ENCODE measurements at regions not wholly inside any gene's neighbourhood (a gene's known extent, or its start where the extent isn't known, plus 50 kb on each side); places are given as distances from the start of the nearest gene placed in this dataset.

- no peak for TF ChIP-seq CTCF (IDR thresholded peaks at IDR 0.05)
Observed at GRCh38 chr3:194938845-194939531, 253.3 kb downstream of the FAM43A start.

GRCh38 chr3:194939532-194939909 lies 253.8 kb downstream of the FAM43A start:
- TF ChIP-seq CTCF (IDR thresholded peaks at IDR 0.05), result no peak

- TF ChIP-seq CTCF (IDR thresholded peaks at IDR 0.05), result no peak
Observed at GRCh38 chr3:194939949-194940770, 254.5 kb downstream of the FAM43A start.

- TF ChIP-seq CTCF (IDR thresholded peaks at IDR 0.05), result no peak
Observed at GRCh38 chr3:194941360-194941955, 255.8 kb downstream of the FAM43A start.

GRCh38 chr3:194941956-194942511 lies 256.4 kb downstream of the FAM43A start:
- no peak for TF ChIP-seq CTCF (IDR thresholded peaks at IDR 0.05)

GRCh38 chr3:194944526-194944925 lies 258.8 kb downstream of the FAM43A start:
- no peak for TF ChIP-seq CTCF (IDR thresholded peaks at IDR 0.05)

- TF ChIP-seq CTCF (IDR thresholded peaks at IDR 0.05), result no peak
Observed at GRCh38 chr3:194945508-194945907, 259.8 kb downstream of the FAM43A start.
